Naive B cell (primary cell): ENCODE measurements at regions not wholly inside any gene's neighbourhood (a gene's known extent, or its start where the extent isn't known, plus 50 kb on each side); places are given as distances from the start of the nearest gene placed in this dataset.

Experiments
- ATAC-seq, 2 donors: fragments of 150-1000 bp; cut with Tn5 transposase; 2 replicates each; pipeline ENCODE4 v1.10.0; 2021; ENCODE audit warnings: low read depth in 2 of 2, mild to moderate bottlenecking in 2 of 2, moderate library complexity in 2 of 2
- DNase-seq: peaks from one replicate; pipeline ENCODE4 v3.0.0; 2022
- H3K27ac Mint-ChIP-seq, 6 donors: one replicate each; pipeline ENCODE4 v1.8.0; 2020 to 2022; ENCODE audit warnings: mild to moderate bottlenecking in 6 of 6, mixed read lengths in 6 of 6, moderate library complexity in 5 of 6, inconsistent platforms in 2 of 6
- H3K27me3 Mint-ChIP-seq, 3 donors: one replicate each; pipeline ENCODE4 v1.8.0; 2021 to 2022; ENCODE audit warnings: mixed read lengths in 3 of 3, mild to moderate bottlenecking in 1 of 3
- H3K36me3 Mint-ChIP-seq, 2 donors: one replicate each; pipeline ENCODE4 v1.8.0; 2020 to 2022; ENCODE audit warnings: mixed read lengths in 2 of 2, inconsistent platforms in 1 of 2, mild to moderate bottlenecking in 1 of 2
- H3K4me1 Mint-ChIP-seq, 3 donors: one replicate each; pipeline ENCODE4 v1.8.0; 2020 to 2022; ENCODE audit warnings: mixed read lengths in 3 of 3, inconsistent platforms in 1 of 3, mild to moderate bottlenecking in 1 of 3, moderate library complexity in 1 of 3
- H3K4me3 Mint-ChIP-seq, 8 donors: one replicate each; pipeline ENCODE4 v1.8.0; 2020 to 2022; ENCODE audit warnings: mild to moderate bottlenecking in 8 of 8, mixed read lengths in 8 of 8, moderate library complexity in 8 of 8, inconsistent platforms in 2 of 8
- H3K9me3 Mint-ChIP-seq, 7 donors: one replicate each; pipeline ENCODE4 v1.8.0; 2020 to 2022; ENCODE audit warnings: mixed read lengths in 7 of 7, mild to moderate bottlenecking in 5 of 7, inconsistent platforms in 2 of 7, moderate library complexity in 1 of 7

DNA sequence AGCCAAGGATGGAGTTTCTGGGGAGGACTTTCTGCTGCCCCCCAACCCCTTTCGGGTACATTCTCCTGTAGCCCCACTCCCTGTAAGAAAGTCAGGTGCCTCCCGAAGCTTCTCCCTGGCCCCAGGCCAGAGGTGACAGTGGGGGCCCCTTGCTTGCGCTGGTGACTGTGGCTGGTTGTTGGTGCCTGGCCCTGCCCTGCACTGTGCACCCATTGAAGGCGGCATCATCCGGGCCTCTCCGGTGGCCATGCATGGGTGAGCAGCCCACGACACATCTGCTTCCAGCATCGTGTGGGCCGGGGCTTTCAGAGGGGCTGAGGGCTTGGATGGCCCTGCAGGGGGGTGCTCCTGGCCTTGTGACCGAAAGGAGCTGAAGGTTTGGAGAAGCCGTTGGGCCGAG is 297.0 kb downstream of the SEC14L1 start:
- peak overlapping the region; percentile 84 to 100 (median 100) for H3K27ac Mint-ChIP-seq
- no peaks in the 10 kb centered on the region for H3K36me3 Mint-ChIP-seq
- H3K27me3 Mint-ChIP-seq = no peaks in the 10 kb centered on the region
- peak overlapping the region; percentile 31 to 90 (median 66) for H3K4me3 Mint-ChIP-seq
- peaks cover 67 to 98% (median 97%) of the 10 kb centered on the region in 3 donors for H3K4me1 Mint-ChIP-seq
- ATAC-seq = peak in 1 of 2 donors; percentile 6
- H3K9me3 Mint-ChIP-seq = no peaks in the 10 kb centered on the region
- DNase-seq = no peak

DNA sequence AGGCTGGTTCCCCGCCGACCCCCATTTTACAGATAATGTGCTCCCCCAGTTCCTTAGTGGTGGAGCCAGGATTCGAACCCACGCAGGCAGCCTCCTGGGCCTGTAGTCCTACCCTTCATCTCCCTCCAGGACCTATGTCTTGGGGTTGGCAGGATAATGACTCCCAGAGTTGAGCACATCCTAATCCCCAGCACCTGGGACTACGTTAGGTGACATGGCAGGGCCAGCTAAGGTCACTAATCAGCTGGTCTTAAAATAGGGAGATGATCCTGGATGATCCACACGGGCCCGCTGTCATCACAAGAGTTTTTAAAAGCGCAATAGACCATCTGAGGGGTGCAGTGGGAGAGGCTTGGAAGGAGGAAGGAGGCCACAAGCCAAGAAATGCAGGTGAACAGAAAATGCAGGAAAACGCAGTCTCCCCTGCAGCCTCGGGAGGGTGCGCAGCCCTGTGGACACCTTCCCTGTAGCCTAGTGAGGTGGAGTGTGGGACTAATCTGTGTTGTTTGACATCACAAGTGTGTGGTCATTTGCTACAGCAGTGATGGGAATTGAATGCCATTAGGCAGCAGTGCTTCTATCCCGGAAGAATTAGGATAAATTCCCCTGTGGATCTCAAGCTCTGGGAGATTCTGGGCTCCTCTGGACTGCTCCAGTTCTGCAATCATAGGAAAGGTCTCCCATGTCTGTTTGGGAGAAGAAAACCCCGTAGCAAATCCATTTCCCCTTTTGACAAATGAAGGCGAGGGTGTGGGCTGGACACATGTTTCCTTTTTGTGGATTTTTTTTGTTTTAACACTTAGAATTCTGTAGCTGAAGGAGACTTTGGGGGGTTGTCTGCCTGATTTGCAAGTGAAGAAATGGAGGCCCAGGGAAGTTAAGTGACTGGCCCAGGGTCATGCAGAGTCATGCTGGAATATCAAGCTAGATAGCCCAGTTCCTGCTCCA is 297.7 kb downstream of the SEC14L1 start:
- Mint-ChIP-seq H3K27ac (peak overlapping the region; percentile 97 to 100 (median 100)), H3K9me3 (no peaks in the 10 kb centered on the region), H3K4me1 (peaks cover 72 to 100% (median 98%) of the 10 kb centered on the region in 3 donors), H3K4me3 (peak overlapping the region; percentile 59 to 90 (median 78)), H3K36me3 (no peaks in the 10 kb centered on the region), H3K27me3 (no peaks in the 10 kb centered on the region)
- ATAC-seq = no peak
- no peak for DNase-seq

DNA sequence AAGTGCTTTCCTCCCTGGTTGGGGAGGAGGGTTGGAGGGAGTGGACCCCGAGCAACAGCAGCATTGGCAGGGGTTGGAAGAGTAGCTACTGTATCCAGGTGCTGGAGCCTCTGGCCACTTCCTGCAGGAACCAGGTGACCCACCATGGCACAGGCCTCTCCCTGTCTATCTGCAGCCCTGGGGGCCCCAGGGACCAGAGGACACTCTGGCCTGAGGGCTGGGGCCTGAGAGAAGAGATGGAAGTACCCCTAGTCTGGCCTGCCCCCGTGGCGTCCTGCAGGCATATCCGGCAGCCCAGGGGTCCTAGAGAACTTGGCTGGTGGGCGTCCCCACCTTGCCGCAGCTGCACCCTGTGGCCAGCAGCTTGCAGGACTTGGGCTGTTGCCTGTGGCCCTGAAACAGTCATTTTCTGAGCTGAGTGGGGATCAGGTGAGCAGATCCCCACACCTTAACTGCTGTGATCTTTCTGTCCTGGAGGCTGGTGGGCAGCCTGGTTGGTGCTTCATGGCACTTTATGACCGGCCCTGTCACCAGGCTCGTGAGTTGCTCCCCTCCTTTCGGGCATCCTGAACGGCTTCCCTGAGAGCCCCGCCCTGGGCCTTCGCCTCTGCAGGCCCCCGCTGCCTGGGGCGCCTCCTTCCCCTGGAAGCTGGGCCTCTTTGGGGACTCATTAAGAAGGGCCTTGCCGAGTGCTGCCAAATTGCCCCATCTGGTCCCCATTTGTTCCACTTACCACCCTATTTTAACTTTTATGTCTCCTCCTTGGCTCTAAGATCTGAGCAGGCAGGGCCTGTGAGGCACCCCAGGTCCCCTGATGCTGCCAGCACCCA is 298.6 kb downstream of the SEC14L1 start:
- DNase-seq (no peak), ATAC-seq (no peak)
- H3K36me3 Mint-ChIP-seq = no peaks in the 10 kb centered on the region
- peaks cover 72 to 100% (median 98%) of the 10 kb centered on the region in 3 donors for H3K4me1 Mint-ChIP-seq
- H3K27ac Mint-ChIP-seq = peak overlapping the region; percentile 97 to 100 (median 100)
- H3K4me3 Mint-ChIP-seq = peak overlapping the region; percentile 59 to 90 (median 78)
- H3K9me3 Mint-ChIP-seq = no peaks in the 10 kb centered on the region
- no peaks in the 10 kb centered on the region for H3K27me3 Mint-ChIP-seq

DNA sequence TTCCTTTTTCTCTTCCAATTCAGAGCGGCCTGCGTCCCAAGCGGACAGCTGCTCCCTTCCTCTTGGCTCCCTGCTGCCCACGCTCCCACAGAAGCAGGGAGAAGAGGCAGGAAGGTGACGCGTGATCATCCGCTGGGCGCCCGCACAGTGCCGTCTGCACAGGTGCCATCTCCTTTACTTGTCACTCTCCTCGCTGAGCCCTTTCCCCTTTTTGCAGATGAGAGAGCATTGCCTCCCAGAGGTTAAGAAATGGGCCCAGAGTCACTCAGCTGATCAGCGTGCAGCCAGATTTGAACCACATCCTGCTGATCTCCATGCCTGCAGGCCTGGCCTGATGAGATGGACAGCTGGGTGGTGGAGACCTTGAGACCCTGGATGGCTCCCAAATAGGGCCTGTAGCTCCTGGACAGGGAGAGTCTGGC is 299.8 kb downstream of the SEC14L1 start:
- Mint-ChIP-seq H3K36me3 (no peaks in the 10 kb centered on the region), H3K4me1 (peaks cover 75 to 100% (median 99%) of the 10 kb centered on the region in 3 donors), H3K9me3 (no peaks in the 10 kb centered on the region), H3K4me3 (peak overlapping the region; percentile 24 to 90 (median 76)), H3K27ac (peak overlapping the region; percentile 97 to 100 (median 100)), H3K27me3 (no peaks in the 10 kb centered on the region)
- DNase-seq (peak; percentile 73), ATAC-seq (peak; percentile 3 to 4)

DNA sequence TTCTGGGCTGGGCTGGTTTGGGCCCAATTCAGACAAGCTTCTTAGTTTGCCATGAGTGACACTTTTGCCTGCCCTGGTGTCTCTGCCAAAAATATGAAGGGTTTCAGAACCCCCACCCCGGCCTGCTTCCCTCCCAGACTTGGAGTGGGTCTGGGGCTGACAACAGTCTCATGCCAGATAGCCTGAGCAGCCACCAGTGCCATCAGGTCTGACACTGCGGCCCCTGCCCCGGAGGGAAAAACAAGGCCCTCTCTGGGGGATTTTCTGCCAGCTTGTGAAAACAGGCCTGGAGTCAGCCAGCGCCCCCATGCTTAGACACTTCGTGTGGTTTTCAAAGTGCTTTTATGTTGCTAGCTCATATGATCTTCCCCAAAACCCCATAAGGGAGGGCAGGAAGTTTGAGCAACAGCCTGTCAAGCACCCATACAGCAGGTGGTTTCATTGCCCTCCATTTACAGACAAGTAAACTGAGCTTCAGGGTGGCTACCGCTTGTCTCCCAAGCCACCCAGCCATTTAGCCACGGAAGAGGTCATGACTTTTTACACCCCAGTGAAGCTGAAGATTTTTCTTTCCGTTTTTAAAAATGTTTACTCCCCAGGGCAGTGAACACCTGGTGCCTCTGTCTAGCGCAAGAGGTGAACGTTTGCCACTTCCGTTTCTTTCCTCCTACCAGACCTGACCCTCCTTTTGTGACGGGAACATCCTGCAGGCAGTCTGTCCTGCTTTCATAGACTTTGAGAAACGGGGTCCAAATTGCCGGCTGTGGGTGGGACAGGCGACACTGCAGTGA is 300.6 kb downstream of the SEC14L1 start:
- Mint-ChIP-seq H3K27ac (peak overlapping the region; percentile 97 to 100 (median 100)), H3K4me1 (peaks cover 78 to 100% (median 99%) of the 10 kb centered on the region in 3 donors), H3K9me3 (no peaks in the 10 kb centered on the region), H3K4me3 (peak overlapping the region; percentile 24 to 90 (median 76)), H3K27me3 (no peaks in the 10 kb centered on the region), H3K36me3 (no peaks in the 10 kb centered on the region)
- peak; percentile 59 to 62 for ATAC-seq
- DNase-seq = peak; percentile 94

DNA sequence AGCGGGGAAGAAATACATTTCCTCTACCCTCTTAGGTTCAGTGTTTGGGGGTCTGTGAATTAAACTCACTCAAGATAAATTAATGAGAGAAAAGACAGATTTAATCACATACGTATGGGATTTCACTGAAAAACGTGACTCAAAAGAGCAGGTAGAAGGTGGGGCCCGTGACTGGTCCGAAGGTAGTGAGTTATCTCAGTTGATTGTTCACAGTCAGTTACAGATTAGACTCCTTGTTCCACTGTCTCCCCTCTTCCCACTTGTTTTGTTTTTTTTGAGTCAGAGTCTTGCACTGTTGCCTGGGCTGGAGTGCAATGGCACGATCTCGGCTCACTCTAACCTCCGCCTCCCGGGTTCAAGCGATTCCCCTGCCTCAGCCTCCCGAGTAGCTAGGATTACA is 301.2 kb downstream of the SEC14L1 start:
- Mint-ChIP-seq H3K4me1 (peaks cover 78 to 100% (median 99%) of the 10 kb centered on the region in 3 donors), H3K9me3 (no peaks in the 10 kb centered on the region), H3K4me3 (peak overlapping the region; percentile 24 to 90 (median 76)), H3K36me3 (no peaks in the 10 kb centered on the region), H3K27me3 (no peaks in the 10 kb centered on the region), H3K27ac (peak overlapping the region; percentile 97 to 100 (median 100))
- ATAC-seq (no peak), DNase-seq (no peak)

DNA sequence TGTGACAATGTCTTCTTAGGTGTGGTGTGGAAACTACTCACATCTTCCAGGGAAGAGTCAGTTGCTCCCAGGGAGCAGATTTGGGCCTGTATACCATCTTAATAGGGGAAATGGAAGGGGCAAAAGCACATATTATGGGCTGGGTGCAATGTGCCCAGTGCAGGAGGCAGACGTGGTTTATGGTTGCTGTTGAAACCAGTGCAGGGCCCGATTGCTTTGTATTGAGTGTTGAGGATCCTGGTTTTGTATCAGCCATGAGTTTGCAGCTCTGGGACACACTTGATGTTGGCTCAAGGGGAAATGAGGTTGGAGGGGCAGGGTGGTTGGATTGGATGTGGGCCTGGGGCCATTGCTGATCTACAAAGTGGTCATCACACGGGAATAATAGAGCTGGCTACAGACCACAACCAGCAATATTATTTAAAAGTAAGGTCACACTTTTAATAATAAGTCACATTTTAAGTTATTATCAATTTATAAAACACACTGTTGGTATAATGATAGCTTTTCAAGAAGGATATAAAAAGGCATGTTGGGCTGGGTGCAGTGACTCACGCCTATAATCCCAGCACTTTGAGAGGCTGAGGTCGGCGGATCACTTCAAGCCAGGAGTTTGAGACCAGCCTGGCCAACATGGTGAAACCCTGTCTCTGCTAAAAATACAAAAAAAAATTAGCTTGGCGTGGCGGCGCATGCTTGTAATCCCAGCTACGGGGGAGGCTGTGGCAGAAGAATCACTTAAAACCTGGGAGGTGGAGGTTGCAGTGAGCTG is 302.4 kb downstream of the SEC14L1 start:
- no peak for DNase-seq
- no peak for ATAC-seq
- Mint-ChIP-seq H3K36me3 (no peaks in the 10 kb centered on the region), H3K9me3 (no peaks in the 10 kb centered on the region), H3K27me3 (no peaks in the 10 kb centered on the region), H3K27ac (peak overlapping the region; percentile 97 to 100 (median 100)), H3K4me1 (peaks cover 71 to 100% (median 99%) of the 10 kb centered on the region in 3 donors), H3K4me3 (peak overlapping the region; percentile 9 to 90 (median 81))

DNA sequence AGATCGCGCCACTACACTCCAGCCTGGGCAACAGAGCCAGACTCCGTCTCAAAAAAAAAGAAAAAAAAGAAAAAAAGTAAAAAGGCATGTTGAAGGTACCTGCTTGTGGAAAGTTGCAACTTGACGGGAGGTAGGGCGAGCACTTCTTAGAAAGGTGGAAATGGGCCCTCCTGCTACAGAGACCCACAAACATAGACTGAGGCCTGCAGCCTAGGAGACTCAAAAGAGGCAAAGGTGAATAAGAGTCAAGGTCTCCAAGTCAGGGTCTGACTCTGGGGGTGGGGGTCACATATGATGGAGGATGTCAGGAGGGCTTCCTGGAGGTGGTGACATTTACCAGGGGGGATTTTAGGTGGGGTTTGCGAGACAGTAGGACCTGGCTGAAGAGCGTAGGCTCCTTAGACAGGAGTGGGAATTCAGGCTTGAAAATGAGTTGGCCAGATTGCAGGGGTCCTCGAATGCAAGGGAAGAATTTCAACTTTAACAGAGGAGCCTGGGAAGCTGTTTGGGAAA is 303.0 kb downstream of the SEC14L1 start:
- no peak for ATAC-seq
- H3K36me3 Mint-ChIP-seq = no peaks in the 10 kb centered on the region
- H3K4me3 Mint-ChIP-seq = peak overlapping the region; percentile 33 to 92 (median 81)
- H3K4me1 Mint-ChIP-seq = peaks cover 64 to 100% (median 97%) of the 10 kb centered on the region in 3 donors
- H3K27me3 Mint-ChIP-seq = no peaks in the 10 kb centered on the region
- H3K9me3 Mint-ChIP-seq = no peaks in the 10 kb centered on the region
- DNase-seq = no peak
- peak overlapping the region; percentile 97 to 100 (median 100) for H3K27ac Mint-ChIP-seq

DNA sequence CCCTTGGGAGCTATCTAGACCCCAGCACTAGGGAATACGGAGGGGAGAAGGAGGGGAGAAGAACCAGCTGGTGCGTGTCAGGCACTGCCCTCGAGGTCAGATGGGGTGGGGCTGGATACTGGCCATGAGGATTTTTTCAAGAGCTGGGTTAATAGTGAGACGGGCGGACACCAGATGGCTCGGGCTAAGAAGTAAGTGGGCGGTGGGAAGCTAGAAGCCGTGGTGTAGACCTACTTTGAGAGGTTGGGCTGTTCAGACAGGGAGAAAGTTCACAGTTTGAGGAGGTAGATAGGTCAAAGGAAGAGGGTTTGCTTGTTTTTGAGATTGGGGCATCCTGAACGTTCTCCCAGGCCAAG is 303.8 kb downstream of the SEC14L1 start:
- Mint-ChIP-seq H3K9me3 (no peaks in the 10 kb centered on the region), H3K4me3 (peak overlapping the region; percentile 59 to 100 (median 90)), H3K27me3 (no peaks in the 10 kb centered on the region), H3K4me1 (peaks cover 68 to 100% (median 97%) of the 10 kb centered on the region in 3 donors), H3K27ac (peak overlapping the region; percentile 97 to 100 (median 100)), H3K36me3 (peaks cover 0 to 6% of the 10 kb centered on the region in 2 donors)
- ATAC-seq = no peak
- DNase-seq = no peak

DNA sequence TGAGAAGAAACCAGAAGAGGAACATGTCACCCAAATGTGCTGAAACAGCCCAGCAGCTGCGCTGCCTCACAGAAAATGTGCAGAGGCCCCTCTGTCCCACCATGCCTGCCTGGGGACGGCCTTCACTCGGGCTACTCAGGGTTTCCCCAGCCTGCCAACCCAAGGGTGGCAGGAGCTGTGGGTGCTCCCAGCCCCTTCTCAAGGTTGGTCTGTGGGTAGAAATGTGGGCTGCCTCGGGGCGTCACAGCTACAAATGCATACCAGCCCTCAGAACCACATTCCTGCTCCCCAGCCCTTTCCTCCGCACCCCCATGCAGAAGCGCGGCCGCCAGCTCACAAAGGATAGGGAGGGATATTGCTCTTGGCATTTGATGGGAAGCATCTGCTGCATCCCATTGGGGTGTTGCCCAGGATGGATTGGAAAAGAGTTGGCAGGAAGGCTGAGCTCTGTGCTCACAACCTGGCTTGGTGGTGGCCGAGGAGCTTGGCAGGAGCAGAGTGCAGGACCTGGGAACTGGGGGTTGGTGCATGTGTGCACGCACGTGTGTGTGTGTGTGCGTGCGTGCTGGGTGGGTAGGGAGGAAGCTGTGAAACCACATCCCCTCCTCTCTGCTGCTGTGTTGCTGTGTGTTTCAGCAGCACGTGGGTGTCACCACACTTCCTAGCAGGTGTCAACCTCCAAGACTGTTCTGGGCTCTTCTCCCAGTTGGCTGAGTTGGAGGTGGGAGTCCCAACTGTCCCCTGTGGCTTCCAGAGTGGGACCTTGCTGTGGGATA is 304.4 kb downstream of the SEC14L1 start:
- peak overlapping the region; percentile 59 to 100 (median 90) for H3K4me3 Mint-ChIP-seq

DNA sequence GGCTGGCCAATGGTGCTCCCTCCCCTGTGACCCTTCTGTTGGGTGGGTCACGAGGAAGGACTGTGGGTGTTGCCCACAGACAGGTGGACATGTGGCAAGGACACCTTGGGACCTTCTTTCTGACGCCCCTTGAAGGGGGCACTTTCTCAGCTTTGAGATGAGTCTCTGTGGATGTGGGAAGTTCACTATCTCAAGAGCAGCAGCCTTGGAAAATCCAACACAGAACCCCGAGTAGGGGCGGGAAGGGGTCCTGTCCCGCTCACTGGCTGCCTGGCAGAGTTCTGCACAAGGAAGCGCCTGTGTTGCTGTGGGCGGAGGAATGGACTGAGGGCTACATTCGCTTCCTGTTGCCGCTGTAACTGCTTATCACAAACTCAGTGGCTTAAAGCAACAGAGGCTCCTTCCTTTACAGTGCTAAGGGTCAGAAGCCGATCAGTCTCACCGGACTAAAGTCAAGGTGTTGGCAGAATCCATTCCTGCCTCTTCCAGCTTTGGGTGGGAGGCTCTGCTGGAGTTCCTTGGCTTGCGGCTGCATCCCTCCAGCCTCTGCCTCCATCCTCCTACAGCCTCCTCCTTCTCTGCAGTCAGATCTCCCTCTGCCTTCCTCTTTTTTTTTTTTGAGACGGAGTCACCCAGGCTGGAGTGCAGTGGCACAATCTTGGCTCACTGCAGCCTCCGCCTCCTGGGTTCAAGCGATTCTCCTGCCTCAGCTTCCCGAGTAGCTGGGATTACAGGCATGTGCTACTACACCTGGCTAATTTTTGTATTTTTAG is 305.2 kb downstream of the SEC14L1 start:
- Mint-ChIP-seq H3K4me3 (peak overlapping the region; percentile 59 to 100 (median 90)), H3K27me3 (no peaks in the 10 kb centered on the region), H3K27ac (peak overlapping the region; percentile 97 to 100 (median 100)), H3K4me1 (peaks cover 71 to 97% (median 92%) of the 10 kb centered on the region in 3 donors), H3K36me3 (peaks cover 0 to 6% of the 10 kb centered on the region in 2 donors), H3K9me3 (no peaks in the 10 kb centered on the region)
- DNase-seq (peak; percentile 83), ATAC-seq (peak; percentile 34 to 39)

More for the DNA sequence above, 304.4 kb downstream of the SEC14L1 start:
- peak; percentile 60 to 63 for ATAC-seq
- no peaks in the 10 kb centered on the region for H3K27me3 Mint-ChIP-seq
- peaks cover 70 to 100% (median 97%) of the 10 kb centered on the region in 3 donors for H3K4me1 Mint-ChIP-seq
- peak; percentile 94 for DNase-seq
- H3K9me3 Mint-ChIP-seq = no peaks in the 10 kb centered on the region
- peak overlapping the region; percentile 97 to 100 (median 100) for H3K27ac Mint-ChIP-seq
- H3K36me3 Mint-ChIP-seq = peaks cover 0 to 6% of the 10 kb centered on the region in 2 donors
